Thymus (tissue), 11 donors: ENCODE measurements at regions not wholly inside any gene's neighbourhood (a gene's known extent, or its start where the extent isn't known, plus 50 kb on each side); places are given as distances from the start of the nearest gene placed in this dataset.

Source experiments
- DNase-seq, 9 donors: peaks; one replicate each; pipeline ENCODE4 v3.0.0-alpha.2; 2013; ENCODE audit warnings: low spot score in 9 of 9, low read depth in 6 of 9, missing footprints in 1 of 9
- H3K27ac ChIP-seq, 2 donors: one replicate each; pipeline ENCODE4 v1.5.1; 2013; ENCODE audit warnings: control low read depth in 1 of 2, low read depth in 1 of 2, low read length in 1 of 2, mild to moderate bottlenecking in 1 of 2, moderate library complexity in 1 of 2
- H3K27me3 ChIP-seq, 2 donors: one replicate each; pipeline ENCODE4 v1.5.1; 2013; ENCODE audit warnings: low read length in 1 of 2; ENCODE audit not compliant: control insufficient read depth in 2 of 2, insufficient read depth in 1 of 2
- H3K36me3 ChIP-seq, 2 donors: one replicate each; pipeline ENCODE4 v1.5.1; 2013; ENCODE audit warnings: low read length in 1 of 2, mild to moderate bottlenecking in 1 of 2, moderate library complexity in 1 of 2; ENCODE audit not compliant: control insufficient read depth in 2 of 2, insufficient read depth in 2 of 2
- H3K4me1 ChIP-seq, 2 donors: one replicate each; pipeline ENCODE4 v1.5.1; 2013; ENCODE audit warnings: low read length in 2 of 2; ENCODE audit not compliant: control insufficient read depth in 2 of 2, insufficient read depth in 2 of 2
- H3K4me3 ChIP-seq, 2 donors: one replicate each; pipeline ENCODE4 v1.5.1; 2013; ENCODE audit warnings: low read length in 2 of 2, control low read depth in 1 of 2, mild to moderate bottlenecking in 1 of 2
- H3K9me3 ChIP-seq, 2 donors: one replicate each; pipeline ENCODE4 v1.5.1; 2013; ENCODE audit warnings: low read length in 1 of 2, mild to moderate bottlenecking in 1 of 2; ENCODE audit not compliant: control insufficient read depth in 2 of 2, insufficient read depth in 1 of 2
- WGBS: extraction: QIAGEN DNeasy Blood & Tissue Kit; methylation state at CpG from one replicate; pipeline ENCODE4 v1.1.7; 2013; 5-methylcytosine and 5-hydroxymethylcytosine counted together
- donor health status: healthy.

DNA sequence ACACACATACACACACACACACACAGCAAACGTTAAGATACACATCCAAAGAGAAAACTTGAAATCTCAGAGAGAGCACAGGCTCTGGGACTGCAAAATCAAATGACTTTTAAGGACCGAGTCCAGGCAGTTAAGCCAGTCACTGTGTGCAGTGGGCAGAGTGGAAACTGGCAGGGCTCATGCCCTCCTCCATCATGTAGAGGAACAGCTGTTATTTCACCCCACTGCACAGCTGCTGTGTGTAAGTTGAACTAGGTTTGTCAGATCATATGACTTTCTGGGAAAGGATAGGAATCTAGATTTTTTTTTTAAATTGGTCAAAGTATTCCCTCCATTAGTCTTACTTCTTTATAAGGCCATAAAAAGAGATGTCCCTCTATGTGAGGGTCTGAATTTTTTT, 1002.1 kb downstream of the UQCRFS1 start:
- no peak for DNase-seq
- Histone ChIP-seq H3K27ac (no peak overlapping the region), H3K9me3 (no peaks in the 10 kb centered on the region), H3K4me1 (no peaks in the 10 kb centered on the region), H3K27me3 (no peaks in the 10 kb centered on the region), H3K36me3 (no peaks in the 10 kb centered on the region), H3K4me3 (no peak overlapping the region)
- WGBS: 83% methylated on average over 2 of the region's 2 CpGs

- no peak for DNase-seq
- H3K27me3 ChIP-seq: no peaks in the 10 kb centered on the region
- H3K4me1 ChIP-seq: no peaks in the 10 kb centered on the region
- H3K27ac ChIP-seq: no peak overlapping the region
- no peaks in the 10 kb centered on the region for H3K36me3 ChIP-seq
- 63% methylated on average over 10 of the region's 10 CpGs for WGBS
- H3K9me3 ChIP-seq: no peaks in the 10 kb centered on the region
- no peak overlapping the region for H3K4me3 ChIP-seq
These were observed 1004.2 kb downstream of the UQCRFS1 start for GRCh38 chr19:28208745-28209144.

- Histone ChIP-seq H3K36me3 (no peaks in the 10 kb centered on the region), H3K4me1 (no peaks in the 10 kb centered on the region), H3K27me3 (no peaks in the 10 kb centered on the region), H3K27ac (no peak overlapping the region), H3K4me3 (no peak overlapping the region), H3K9me3 (no peaks in the 10 kb centered on the region)
- WGBS: 92% methylated on average over 7 of the region's 7 CpGs
- no peak for DNase-seq
These were observed 1005.7 kb downstream of the UQCRFS1 start for GRCh38 chr19:28207244-28207643.

- Histone ChIP-seq H3K9me3 (no peaks in the 10 kb centered on the region), H3K4me3 (no peak overlapping the region), H3K27me3 (no peaks in the 10 kb centered on the region), H3K4me1 (no peaks in the 10 kb centered on the region), H3K27ac (no peak overlapping the region), H3K36me3 (no peaks in the 10 kb centered on the region)
- DNase-seq: no peak
- 96% methylated on average over 5 of the region's 5 CpGs for WGBS
These were observed 1011.4 kb downstream of the UQCRFS1 start for GRCh38 chr19:28201462-28201943.

DNA sequence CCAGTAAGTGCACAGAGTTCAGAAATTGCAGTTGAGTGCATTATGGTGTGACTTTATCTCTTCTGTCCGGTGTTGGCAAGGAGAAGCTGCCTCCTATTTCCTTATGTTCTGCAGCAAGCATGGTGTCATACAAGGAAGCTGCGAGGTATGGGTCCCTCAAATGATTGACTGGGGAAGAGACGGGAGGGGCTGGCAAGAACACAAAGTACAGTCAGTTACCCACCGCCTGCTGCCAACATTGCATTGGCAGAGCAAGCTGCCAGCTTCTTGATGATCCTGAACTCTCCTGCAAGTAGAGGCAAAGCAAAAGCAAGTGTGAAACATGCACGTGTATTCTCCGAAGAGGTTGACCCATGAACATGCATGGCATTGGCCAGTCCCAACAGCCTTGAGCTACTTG, 1013.6 kb downstream of the UQCRFS1 start:
- no peaks in the 10 kb centered on the region for H3K9me3 ChIP-seq
- H3K27me3 ChIP-seq: no peaks in the 10 kb centered on the region
- 94% methylated on average over 6 of the region's 6 CpGs for WGBS
- no peak overlapping the region for H3K4me3 ChIP-seq
- no peak for DNase-seq
- no peak overlapping the region for H3K27ac ChIP-seq
- no peaks in the 10 kb centered on the region for H3K36me3 ChIP-seq
- no peaks in the 10 kb centered on the region for H3K4me1 ChIP-seq

GRCh38 chr19:28196961-28197360, 1016.0 kb downstream of the UQCRFS1 start:
- no peaks in the 10 kb centered on the region for H3K4me1 ChIP-seq
- H3K27me3 ChIP-seq: no peaks in the 10 kb centered on the region
- no peak overlapping the region for H3K27ac ChIP-seq
- no peaks in the 10 kb centered on the region for H3K36me3 ChIP-seq
- 90% methylated on average over 7 of the region's 7 CpGs for WGBS
- DNase-seq: no peak
- no peaks in the 10 kb centered on the region for H3K9me3 ChIP-seq
- H3K4me3 ChIP-seq: no peak overlapping the region

DNA sequence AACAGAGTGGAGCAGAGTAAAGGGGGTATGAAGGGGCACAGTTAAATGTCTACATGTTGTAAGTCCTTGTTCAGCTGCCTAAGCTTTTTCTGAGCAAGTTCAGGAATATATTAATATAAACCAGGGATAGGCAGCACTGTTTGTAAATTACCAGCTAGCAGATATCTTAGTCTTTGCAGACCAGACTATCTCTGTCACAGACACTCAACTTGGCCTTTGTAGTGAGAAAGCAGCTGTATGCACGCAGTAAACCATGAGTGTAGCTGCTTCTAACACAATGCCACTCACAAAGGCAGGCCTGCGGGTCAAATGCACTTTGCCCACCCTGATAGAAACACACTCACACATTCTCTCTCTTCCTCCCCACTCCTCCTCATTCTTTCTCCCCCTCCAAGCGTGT, 1016.9 kb downstream of the UQCRFS1 start:
- no peaks in the 10 kb centered on the region for H3K4me1 ChIP-seq
- H3K9me3 ChIP-seq: no peaks in the 10 kb centered on the region
- H3K36me3 ChIP-seq: no peaks in the 10 kb centered on the region
- H3K4me3 ChIP-seq: no peak overlapping the region
- no peaks in the 10 kb centered on the region for H3K27me3 ChIP-seq
- DNase-seq: no peak
- no peak overlapping the region for H3K27ac ChIP-seq
- 78% methylated on average over 3 of the region's 3 CpGs for WGBS

DNA sequence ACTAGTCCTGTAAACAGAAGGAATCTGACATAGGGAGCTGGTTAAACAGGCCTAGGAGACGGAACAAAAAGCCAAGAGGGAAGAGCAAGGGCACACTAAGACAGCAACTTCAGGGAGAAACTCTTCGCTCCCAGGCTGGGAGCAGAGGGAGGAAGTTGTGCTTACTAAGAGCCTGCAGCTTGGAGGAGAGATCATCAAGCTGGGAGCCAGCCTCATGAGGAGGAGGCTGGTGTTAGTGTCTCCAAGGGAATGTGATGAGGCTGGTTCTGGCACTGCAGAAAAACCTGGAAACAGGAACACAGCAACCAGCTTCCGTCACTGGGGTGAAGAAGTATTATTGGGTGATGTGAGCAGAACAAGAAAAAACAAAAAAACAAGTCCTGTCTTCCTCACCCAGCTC, 1027.3 kb downstream of the UQCRFS1 start:
- 83% methylated on average over 3 of the region's 3 CpGs for WGBS
- Histone ChIP-seq H3K9me3 (peaks cover 0 to 4% of the 10 kb centered on the region in 2 donors), H3K27me3 (no peaks in the 10 kb centered on the region), H3K4me3 (no peak overlapping the region), H3K27ac (no peak overlapping the region), H3K4me1 (no peaks in the 10 kb centered on the region), H3K36me3 (no peaks in the 10 kb centered on the region)
- no peak for DNase-seq

DNA sequence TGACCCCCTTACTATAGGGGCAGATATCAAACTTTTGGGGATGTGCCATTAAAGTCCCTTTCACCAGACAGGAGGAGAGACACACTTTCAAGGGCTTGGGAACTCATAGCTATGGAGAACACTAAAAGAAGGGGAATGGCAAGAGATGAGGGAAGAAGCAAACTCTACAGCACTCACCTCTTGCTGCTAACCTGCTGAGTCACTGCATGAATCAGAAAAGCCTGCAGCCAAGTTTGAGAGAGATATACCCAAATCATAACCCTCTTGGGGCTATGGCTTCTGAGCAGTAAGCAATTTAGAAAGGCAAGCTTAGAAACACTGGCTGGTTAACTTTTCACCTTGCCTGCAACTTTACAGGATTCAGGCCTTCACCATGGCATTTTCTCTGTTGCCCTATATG, 1028.0 kb downstream of the UQCRFS1 start:
- H3K27ac ChIP-seq: no peak overlapping the region
- no peak overlapping the region for H3K4me3 ChIP-seq
- peaks cover 0 to 4% of the 10 kb centered on the region in 2 donors for H3K9me3 ChIP-seq
- H3K4me1 ChIP-seq: no peaks in the 10 kb centered on the region
- no peaks in the 10 kb centered on the region for H3K27me3 ChIP-seq
- no peaks in the 10 kb centered on the region for H3K36me3 ChIP-seq
- DNase-seq: no peak

- Histone ChIP-seq H3K27me3 (no peaks in the 10 kb centered on the region), H3K36me3 (no peaks in the 10 kb centered on the region), H3K4me1 (no peaks in the 10 kb centered on the region), H3K4me3 (no peak overlapping the region), H3K9me3 (peaks cover 0 to 5% of the 10 kb centered on the region in 2 donors), H3K27ac (no peak overlapping the region)
- no peak for DNase-seq
- WGBS: 95% methylated on average over 1 of the region's 1 CpG
These were observed 1036.8 kb downstream of the UQCRFS1 start for GRCh38 chr19:28176193-28176592.
